ENCODE measurements at regions not wholly inside any gene's neighbourhood (a gene's known extent, or its start where the extent isn't known, plus 50 kb on each side); places are given as distances from the start of the nearest gene placed in this dataset.

GRCh38 chr11:39361557-39361956 lies 2097.9 kb downstream of the LRRC4C start (continued):
- no peak for TF ChIP-seq RAD21 (IDR thresholded peaks at IDR 0.05; ENCODE audit: insufficient read depth, low read depth, low read length)
- TF ChIP-seq GABPA (IDR thresholded peaks at IDR 0.05; ENCODE audit: low read depth), result no peak
- no peak for TF ChIP-seq IKZF2 (IDR thresholded peaks at IDR 0.05)
- no peak for TF ChIP-seq NFYA (IDR thresholded peaks at IDR 0.05; ENCODE audit: borderline replicate concordance, low read depth, low read length)
- TF ChIP-seq SP1 (IDR thresholded peaks at IDR 0.05; ENCODE audit: low read depth, low read length), result no peak
- TF ChIP-seq HDAC2 (IDR thresholded peaks at IDR 0.05), result no peak
- TF ChIP-seq, protein P1, sequence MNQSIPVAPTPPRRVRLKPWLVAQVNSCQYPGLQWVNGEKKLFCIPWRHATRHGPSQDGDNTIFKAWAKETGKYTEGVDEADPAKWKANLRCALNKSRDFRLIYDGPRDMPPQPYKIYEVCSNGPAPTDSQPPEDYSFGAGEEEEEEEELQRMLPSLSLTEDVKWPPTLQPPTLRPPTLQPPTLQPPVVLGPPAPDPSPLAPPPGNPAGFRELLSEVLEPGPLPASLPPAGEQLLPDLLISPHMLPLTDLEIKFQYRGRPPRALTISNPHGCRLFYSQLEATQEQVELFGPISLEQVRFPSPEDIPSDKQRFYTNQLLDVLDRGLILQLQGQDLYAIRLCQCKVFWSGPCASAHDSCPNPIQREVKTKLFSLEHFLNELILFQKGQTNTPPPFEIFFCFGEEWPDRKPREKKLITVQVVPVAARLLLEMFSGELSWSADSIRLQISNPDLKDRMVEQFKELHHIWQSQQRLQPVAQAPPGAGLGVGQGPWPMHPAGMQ (IDR thresholded peaks at IDR 0.05; ENCODE audit: borderline replicate concordance), result no peak

DNA sequence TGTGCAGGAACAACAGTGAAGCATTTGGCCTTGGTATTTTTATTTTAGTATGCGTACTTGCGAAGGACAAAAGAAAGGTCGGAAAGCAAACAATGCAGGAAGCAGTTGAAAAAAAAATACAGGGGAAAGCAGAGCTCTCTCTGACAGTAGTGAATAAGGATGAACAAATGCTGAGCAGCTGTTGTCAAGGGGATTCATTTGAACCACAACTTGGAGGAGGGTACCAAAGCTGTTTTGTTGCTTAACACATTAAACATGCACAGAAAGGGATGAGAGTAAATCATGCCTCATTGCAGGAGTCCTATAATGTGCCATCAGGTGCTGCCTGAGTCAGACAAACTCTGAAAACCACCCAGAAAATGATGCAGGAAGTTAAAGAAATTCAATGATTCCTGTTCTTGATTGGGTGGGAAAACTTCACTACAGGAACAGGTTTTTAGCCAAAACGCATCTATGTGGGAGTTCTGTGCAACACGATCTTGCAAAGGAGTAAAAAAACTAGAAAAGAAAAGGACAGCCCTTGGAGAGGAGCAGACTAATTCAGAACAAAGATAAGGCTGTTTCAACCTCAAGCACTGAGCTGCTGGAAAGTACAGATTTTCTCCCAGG lies 2113.5 kb downstream of the LRRC4C start:
- no peak overlapping the region for H3K9ac ChIP-seq (ENCODE audit: control insufficient read depth, insufficient read depth, low read length)
- in situ Hi-C loops (cut with MboI), result no loop called here
- 57% methylated on average over 5 of the region's 5 CpGs for WGBS (ENCODE audit: insufficient coverage, insufficient replicate concordance, low lambda C conversion rate, missing lambda C conversion rate)
- ChIA-PET POLR2A (no interaction called here), RAD21 (ENCODE audit: unreplicated experiment) (no interaction called here), SMC1A (ENCODE audit: uncharacterized antibody, unreplicated experiment) (no interaction called here), CTCF (interaction anchor here (0.7 kb wide), 1 partner anchor 14 kb away, joined by 3 read pairs; no protein-coding TSS in a partner anchor)
- H3K36me3 ChIP-seq (ENCODE audit: control insufficient read depth in 2 of 2, insufficient read depth in 2 of 2, low read length in 1 of 2), result no peaks in the 10 kb centered on the region
- H3K9me3 ChIP-seq (replicated peaks; ENCODE audit: control insufficient read depth, insufficient read depth, low read length), result no peaks in the 10 kb centered on the region
- H2AFZ ChIP-seq (ENCODE audit: control insufficient read depth, low read depth, low read length), result no peak overlapping the region
- H4K20me1 ChIP-seq (ENCODE audit: control insufficient read depth, insufficient read depth), result no peaks in the 10 kb centered on the region
- no TSS peak for BruUV-seq (replicated peaks)
- no peak for DNase-seq (ENCODE audit: low read depth, low spot score)
- intact Hi-C loops (cut with micrococcal nuclease; ENCODE audit: unreplicated experiment), result no loop called here
- no peaks in the 10 kb centered on the region for H3K4me1 ChIP-seq (ENCODE audit: control insufficient read depth, insufficient read depth, low read length)
- no peak overlapping the region for H3K4me2 ChIP-seq (ENCODE audit: control insufficient read depth, insufficient read depth)
- ATAC-seq, result no peak
- H3K27ac ChIP-seq (ENCODE audit: control insufficient read depth, insufficient read depth), result no peak overlapping the region
- no peak for FAIRE-seq
- TF ChIP-seq STAT3 (IDR thresholded peaks at IDR 0.05; ENCODE audit: low read depth, low read length), result no peak
- H3K79me2 ChIP-seq (ENCODE audit: control insufficient read depth, insufficient read depth, low read length), result no peaks in the 10 kb centered on the region
- no peak overlapping the region for H3K4me3 ChIP-seq
- no peaks in the 10 kb centered on the region for H3K27me3 ChIP-seq (replicated peaks in 1 of 2; ENCODE audit: control insufficient read depth in 2 of 2, insufficient read depth in 2 of 2, low read length in 1 of 2)

All from GM12878 (cell line).